ENCODE measurements at regions not wholly inside any gene's neighbourhood (a gene's known extent, or its start where the extent isn't known, plus 50 kb on each side); places are given as distances from the start of the nearest gene placed in this dataset.

DNA sequence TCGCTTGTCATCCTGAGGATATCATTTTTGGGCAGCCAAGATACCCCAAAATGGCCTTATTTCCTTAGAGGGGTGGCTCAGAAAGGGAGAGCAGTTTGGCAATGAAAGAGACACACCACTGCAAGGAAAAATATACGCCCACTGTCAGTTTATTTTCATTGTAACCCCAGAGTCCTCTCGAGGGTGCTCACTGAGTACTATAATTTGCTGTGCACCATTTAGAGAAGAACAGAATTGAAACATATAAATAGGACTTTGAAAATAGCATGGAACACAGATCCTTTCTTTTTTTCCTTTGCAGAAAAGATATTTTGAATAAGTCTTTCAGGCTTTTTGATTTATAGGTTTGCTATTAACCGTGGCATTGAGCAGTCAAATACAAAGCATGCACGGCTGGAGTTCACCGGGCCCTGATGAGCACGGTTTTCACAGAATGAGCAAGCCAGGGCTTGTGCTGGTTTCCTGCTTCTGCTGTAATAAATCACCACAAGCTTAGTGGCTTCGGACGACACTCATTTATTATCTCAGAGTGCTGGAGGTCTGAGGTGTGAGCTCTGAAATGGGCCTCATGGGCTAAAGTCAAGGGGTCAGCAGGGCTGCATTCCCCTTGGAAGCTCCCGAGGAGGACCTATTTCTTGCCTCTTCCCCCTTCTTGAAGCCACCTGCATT lies 152.3 kb downstream of the ZNF664 start:
- TF ChIP-seq CSDC2 (CRISPR knock-in tag; IDR thresholded peaks at IDR 0.05) (no peak), RARB (CRISPR knock-in tag; IDR thresholded peaks at IDR 0.05) (no peak), POU6F1 (CRISPR knock-in tag; IDR thresholded peaks at IDR 0.05; ENCODE audit: borderline replicate concordance, low read depth) (no peak), SNAI2 (CRISPR knock-in tag; IDR thresholded peaks at IDR 0.05) (no peak), TCF4 (CRISPR knock-in tag; IDR thresholded peaks at IDR 0.05; ENCODE audit: borderline replicate concordance) (no peak), CSRNP3 (CRISPR knock-in tag; IDR thresholded peaks at IDR 0.05) (no peak), OSR1 (CRISPR knock-in tag; IDR thresholded peaks at IDR 0.05) (no peak), ZFP30 (CRISPR knock-in tag; IDR thresholded peaks at IDR 0.05) (no peak)
- TF ChIP-seq, protein P1, sequence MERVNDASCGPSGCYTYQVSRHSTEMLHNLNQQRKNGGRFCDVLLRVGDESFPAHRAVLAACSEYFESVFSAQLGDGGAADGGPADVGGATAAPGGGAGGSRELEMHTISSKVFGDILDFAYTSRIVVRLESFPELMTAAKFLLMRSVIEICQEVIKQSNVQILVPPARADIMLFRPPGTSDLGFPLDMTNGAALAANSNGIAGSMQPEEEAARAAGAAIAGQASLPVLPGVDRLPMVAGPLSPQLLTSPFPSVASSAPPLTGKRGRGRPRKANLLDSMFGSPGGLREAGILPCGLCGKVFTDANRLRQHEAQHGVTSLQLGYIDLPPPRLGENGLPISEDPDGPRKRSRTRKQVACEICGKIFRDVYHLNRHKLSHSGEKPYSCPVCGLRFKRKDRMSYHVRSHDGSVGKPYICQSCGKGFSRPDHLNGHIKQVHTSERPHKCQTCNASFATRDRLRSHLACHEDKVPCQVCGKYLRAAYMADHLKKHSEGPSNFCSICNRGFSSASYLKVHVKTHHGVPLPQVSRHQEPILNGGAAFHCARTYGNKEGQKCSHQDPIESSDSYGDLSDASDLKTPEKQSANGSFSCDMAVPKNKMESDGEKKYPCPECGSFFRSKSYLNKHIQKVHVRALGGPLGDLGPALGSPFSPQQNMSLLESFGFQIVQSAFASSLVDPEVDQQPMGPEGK (CRISPR knock-in tag; IDR thresholded peaks at IDR 0.05; ENCODE audit: borderline replicate concordance), result no peak
- no peak for ATAC-seq

DNA sequence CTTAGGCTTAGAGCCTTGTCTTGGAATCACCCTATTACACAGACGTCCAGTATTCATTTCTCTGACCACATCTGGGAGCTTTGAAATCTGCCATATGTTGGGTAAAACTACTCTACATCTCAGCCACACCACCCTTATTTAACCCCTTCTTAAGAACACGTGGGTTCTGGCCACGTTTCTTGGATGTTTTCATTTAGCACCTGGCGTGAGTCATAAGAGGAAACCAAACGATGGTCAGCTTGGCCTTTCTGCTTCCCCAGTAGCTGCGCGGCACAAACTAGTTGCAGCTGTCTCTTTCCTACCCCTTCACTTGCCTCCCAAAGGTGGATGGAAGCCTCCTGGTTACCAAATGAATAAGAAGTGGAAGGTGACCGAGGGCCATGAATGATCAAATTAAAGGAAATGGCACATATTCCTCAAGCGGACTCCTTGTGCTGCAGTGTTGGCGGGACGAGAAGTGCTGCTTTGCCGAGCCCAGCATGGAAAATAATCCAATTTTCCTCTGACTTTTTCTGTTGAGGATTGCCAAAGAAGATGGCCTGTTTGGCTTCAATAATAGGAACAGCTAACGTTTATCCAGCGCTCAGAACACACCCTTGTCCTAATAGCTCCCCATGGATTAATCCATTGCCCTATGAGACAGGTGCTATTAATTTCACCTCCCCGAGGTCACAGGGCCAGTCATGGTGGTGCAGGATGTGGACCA lies 154.1 kb downstream of the ZNF664 start:
- no peak for ATAC-seq
- no peak for TF ChIP-seq ZNF8 (CRISPR knock-in tag; IDR thresholded peaks at IDR 0.05)
- no peak for TF ChIP-seq TOX (CRISPR knock-in tag; IDR thresholded peaks at IDR 0.05; ENCODE audit: borderline replicate concordance)
- TF ChIP-seq POU6F1 (CRISPR knock-in tag; IDR thresholded peaks at IDR 0.05; ENCODE audit: borderline replicate concordance, low read depth), result no peak
- TF ChIP-seq TCF4 (CRISPR knock-in tag; IDR thresholded peaks at IDR 0.05; ENCODE audit: borderline replicate concordance), result no peak
- TF ChIP-seq ZFP30 (CRISPR knock-in tag; IDR thresholded peaks at IDR 0.05), result no peak
- TF ChIP-seq ESRRG (CRISPR knock-in tag; IDR thresholded peaks at IDR 0.05), result no peak
- no peak for TF ChIP-seq ZNF70 (CRISPR knock-in tag; IDR thresholded peaks at IDR 0.05)
- TF ChIP-seq ZNF565 (CRISPR knock-in tag; conservative IDR thresholded peaks at IDR 0.05; ENCODE audit: low read depth), result no peak
- TF ChIP-seq CREB5 (CRISPR knock-in tag; IDR thresholded peaks at IDR 0.05; ENCODE audit: low read depth), result no peak
- TF ChIP-seq PPARA (CRISPR knock-in tag; IDR thresholded peaks at IDR 0.05; ENCODE audit: borderline replicate concordance), result no peak
- no peak for TF ChIP-seq CSRNP3 (CRISPR knock-in tag; IDR thresholded peaks at IDR 0.05)
- no peak for TF ChIP-seq CSDC2 (CRISPR knock-in tag; IDR thresholded peaks at IDR 0.05)
- TF ChIP-seq RARB (CRISPR knock-in tag; IDR thresholded peaks at IDR 0.05), result no peak
- TF ChIP-seq ZC3H10 (CRISPR knock-in tag; IDR thresholded peaks at IDR 0.05), result no peak
- no peak for TF ChIP-seq ARNTL (CRISPR knock-in tag; IDR thresholded peaks at IDR 0.05; ENCODE audit: borderline replicate concordance, low read depth)

- TF ChIP-seq SNAI2 (CRISPR knock-in tag; IDR thresholded peaks at IDR 0.05), result no peak
These were observed 156.1 kb downstream of the ZNF664 start for GRCh38 chr12:124129132-124129531.

More at GRCh38 chr12:124129132-124129531, 156.1 kb downstream of the ZNF664 start:
- ATAC-seq, result no peak

Measured in SK-N-SH treated with all-trans-retinoic acid at 6 μM for 48 hours (cell line).